ENCODE measurements at regions not wholly inside any gene's neighbourhood (a gene's known extent, or its start where the extent isn't known, plus 50 kb on each side); places are given as distances from the start of the nearest gene placed in this dataset.

- no peak for TF ChIP-seq TCF12 (IDR thresholded peaks at IDR 0.05; ENCODE audit: low read depth)
- TF ChIP-seq CREB1 (IDR thresholded peaks at IDR 0.05; ENCODE audit: low read depth) = no peak
These were observed 824.0 kb upstream of the ARRDC3 start for GRCh38 chr5:92207151-92207550.
